Putamen (tissue), 1 donor: ENCODE measurements at regions not wholly inside any gene's neighbourhood (a gene's known extent, or its start where the extent isn't known, plus 50 kb on each side); places are given as distances from the start of the nearest gene placed in this dataset.

ENCODE experiments used
- DNase-seq: peaks from one replicate; pipeline ENCODE4 v3.0.0-alpha.2; 2016; ENCODE audit warnings: low spot score

GRCh38 chr10:123573236-123574108, 92.7 kb upstream of the GPR26 start:
- DNase-seq, result no peak

GRCh38 chr10:123574109-123574698, 92.0 kb upstream of the GPR26 start:
- DNase-seq, result no peak

- no peak for DNase-seq
Observed at GRCh38 chr10:123575105-123575504, 91.0 kb upstream of the GPR26 start.

- no peak for DNase-seq
Observed at GRCh38 chr10:123576706-123577105, 89.4 kb upstream of the GPR26 start.

GRCh38 chr10:123577921-123578461, 88.2 kb upstream of the GPR26 start:
- no peak for DNase-seq

- DNase-seq, result no peak
Observed at GRCh38 chr10:123578721-123579120, 87.4 kb upstream of the GPR26 start.

GRCh38 chr10:123579675-123580074, 86.5 kb upstream of the GPR26 start:
- DNase-seq, result no peak

- DNase-seq, result no peak
Observed at GRCh38 chr10:123580426-123580825, 85.7 kb upstream of the GPR26 start.

GRCh38 chr10:123581656-123582055, 84.5 kb upstream of the GPR26 start:
- DNase-seq, result no peak

GRCh38 chr10:123582084-123582989, 83.8 kb upstream of the GPR26 start:
- DNase-seq, result peak; percentile 38

- DNase-seq, result peak; percentile 49
Observed at GRCh38 chr10:123583639-123584418, 82.3 kb upstream of the GPR26 start.

GRCh38 chr10:123584419-123584775, 81.8 kb upstream of the GPR26 start:
- no peak for DNase-seq

- DNase-seq, result no peak
Observed at GRCh38 chr10:123585477-123586445, 80.4 kb upstream of the GPR26 start.

GRCh38 chr10:123587110-123587509, 79.0 kb upstream of the GPR26 start:
- DNase-seq, result no peak

GRCh38 chr10:123588386-123588914, 77.7 kb upstream of the GPR26 start:
- DNase-seq, result no peak

- DNase-seq, result no peak
Observed at GRCh38 chr10:123595661-123596060, 70.5 kb upstream of the GPR26 start.

- no peak for DNase-seq
Observed at GRCh38 chr10:123597676-123598075, 68.5 kb upstream of the GPR26 start.

GRCh38 chr10:123599366-123599849, 66.7 kb upstream of the GPR26 start:
- DNase-seq, result no peak

GRCh38 chr10:123600177-123600576, 66.0 kb upstream of the GPR26 start:
- no peak for DNase-seq

- no peak for DNase-seq
Observed at GRCh38 chr10:123603130-123603529, 63.0 kb upstream of the GPR26 start.
